ENCODE measurements at regions not wholly inside any gene's neighbourhood (a gene's known extent, or its start where the extent isn't known, plus 50 kb on each side); places are given as distances from the start of the nearest gene placed in this dataset.
"Not testable (repeated sequence)": the region's sequence is repeated elsewhere in the genome, so short reads cannot be mapped to it uniquely, and the experiment has no call there.

GRCh38 chr6:169142538-169142844, 111.2 kb downstream of the THBS2 start:
- DNase-seq = no peak

- DNase-seq = no peak
These were observed 111.7 kb downstream of the THBS2 start for GRCh38 chr6:169141671-169142537.

GRCh38 chr6:169140986-169141495, 112.6 kb downstream of the THBS2 start:
- DNase-seq = no peak

GRCh38 chr6:169139179-169139971, 114.3 kb downstream of the THBS2 start:
- DNase-seq = no peak

GRCh38 chr6:169132352-169132940, 121.2 kb downstream of the THBS2 start:
- no peak for DNase-seq

- DNase-seq = no peak
These were observed 122.3 kb downstream of the THBS2 start for GRCh38 chr6:169131390-169131789.

GRCh38 chr6:169130113-169130512, 123.5 kb downstream of the THBS2 start:
- no peak for DNase-seq

GRCh38 chr6:169121013-169121412, 132.6 kb downstream of the THBS2 start:
- DNase-seq = no peak

GRCh38 chr6:169119669-169120068, 134.0 kb downstream of the THBS2 start:
- no peak for DNase-seq

- no peak for DNase-seq
These were observed 135.3 kb downstream of the THBS2 start for GRCh38 chr6:169118346-169118830.

GRCh38 chr6:169117663-169118062, 136.0 kb downstream of the THBS2 start:
- no peak for DNase-seq

- no peak for DNase-seq
These were observed 138.0 kb downstream of the THBS2 start for GRCh38 chr6:169115632-169116031.

GRCh38 chr6:169114632-169115031, 139.0 kb downstream of the THBS2 start:
- not testable (repeated sequence) for DNase-seq

- no peak for DNase-seq
These were observed 140.9 kb downstream of the THBS2 start for GRCh38 chr6:169112483-169113320.

- DNase-seq = no peak
These were observed 142.4 kb downstream of the THBS2 start for GRCh38 chr6:169111203-169111602.

GRCh38 chr6:169109411-169110220, 144.0 kb downstream of the THBS2 start:
- no peak for DNase-seq

GRCh38 chr6:169108753-169109152, 144.9 kb downstream of the THBS2 start:
- DNase-seq = no peak

- DNase-seq = no peak
These were observed 147.5 kb downstream of the THBS2 start for GRCh38 chr6:169106176-169106575.

- no peak for DNase-seq
These were observed 151.7 kb downstream of the THBS2 start for GRCh38 chr6:169101981-169102380.

- no peak for DNase-seq
These were observed 152.4 kb downstream of the THBS2 start for GRCh38 chr6:169101036-169101805.

Data from NCI-H1930 (cell line).